ENCODE measurements at regions not wholly inside any gene's neighbourhood (a gene's known extent, or its start where the extent isn't known, plus 50 kb on each side); places are given as distances from the start of the nearest gene placed in this dataset.

GRCh38 chr9:129561594-129562281, 59.2 kb downstream of the C9orf50 start:
- Histone ChIP-seq H3K36me3 (ENCODE audit: control insufficient read depth in 3 of 3, insufficient read depth in 3 of 3, low read length in 3 of 3) (no peaks in the 10 kb centered on the region), H3K27me3 (ENCODE audit: control insufficient read depth in 3 of 3, insufficient read depth in 3 of 3, low read length in 3 of 3) (no peaks in the 10 kb centered on the region), H3K27ac (ENCODE audit: low read depth, low read length) (no peak overlapping the region), H3K9ac (ENCODE audit: low read depth in 1 of 3, low read length in 3 of 3) (peak overlapping the region in 1 of 3 donors; percentile 8), H3K9me3 (ENCODE audit: control insufficient read depth in 3 of 3, low read length in 3 of 3) (no peaks in the 10 kb centered on the region), H3K4me1 (ENCODE audit: control insufficient read depth in 3 of 3, insufficient read depth in 3 of 3, low read length in 3 of 3) (peaks cover 0 to 3% (median 2%) of the 10 kb centered on the region in 3 donors), H3K4me3 (ENCODE audit: low read length in 3 of 3) (no peak overlapping the region)

- Histone ChIP-seq H3K27me3 (ENCODE audit: control insufficient read depth in 3 of 3, insufficient read depth in 3 of 3, low read length in 3 of 3) (no peaks in the 10 kb centered on the region), H3K4me3 (ENCODE audit: low read length in 3 of 3) (no peak overlapping the region), H3K9ac (ENCODE audit: low read depth in 1 of 3, low read length in 3 of 3) (no peak overlapping the region), H3K4me1 (ENCODE audit: control insufficient read depth in 3 of 3, insufficient read depth in 3 of 3, low read length in 3 of 3) (peaks cover 0 to 3% (median 2%) of the 10 kb centered on the region in 3 donors), H3K36me3 (ENCODE audit: control insufficient read depth in 3 of 3, insufficient read depth in 3 of 3, low read length in 3 of 3) (no peaks in the 10 kb centered on the region), H3K27ac (ENCODE audit: low read depth, low read length) (no peak overlapping the region), H3K9me3 (ENCODE audit: control insufficient read depth in 3 of 3, low read length in 3 of 3) (no peaks in the 10 kb centered on the region)
Measured at GRCh38 chr9:129560881-129561306, 60.0 kb downstream of the C9orf50 start.

- H3K9ac ChIP-seq (ENCODE audit: low read depth in 1 of 3, low read length in 3 of 3), result no peak overlapping the region
- no peaks in the 10 kb centered on the region for H3K36me3 ChIP-seq (ENCODE audit: control insufficient read depth in 3 of 3, insufficient read depth in 3 of 3, low read length in 3 of 3)
- H3K27me3 ChIP-seq (ENCODE audit: control insufficient read depth in 3 of 3, insufficient read depth in 3 of 3, low read length in 3 of 3), result no peaks in the 10 kb centered on the region
- H3K27ac ChIP-seq (ENCODE audit: low read depth, low read length), result no peak overlapping the region
- peaks cover 0 to 3% (median 2%) of the 10 kb centered on the region in 3 donors for H3K4me1 ChIP-seq (ENCODE audit: control insufficient read depth in 3 of 3, insufficient read depth in 3 of 3, low read length in 3 of 3)
- no peak overlapping the region for H3K4me3 ChIP-seq (ENCODE audit: low read length in 3 of 3)
- no peaks in the 10 kb centered on the region for H3K9me3 ChIP-seq (ENCODE audit: control insufficient read depth in 3 of 3, low read length in 3 of 3)
Measured at GRCh38 chr9:129559506-129559881, 61.4 kb downstream of the C9orf50 start.

- no peaks in the 10 kb centered on the region for H3K36me3 ChIP-seq (ENCODE audit: control insufficient read depth in 3 of 3, insufficient read depth in 3 of 3, low read length in 3 of 3)
- H3K4me1 ChIP-seq (ENCODE audit: control insufficient read depth in 3 of 3, insufficient read depth in 3 of 3, low read length in 3 of 3), result peaks cover 0 to 3% (median 2%) of the 10 kb centered on the region in 3 donors
- no peak overlapping the region for H3K27ac ChIP-seq (ENCODE audit: low read depth, low read length)
- no peak overlapping the region for H3K9ac ChIP-seq (ENCODE audit: low read depth in 1 of 3, low read length in 3 of 3)
- H3K9me3 ChIP-seq (ENCODE audit: control insufficient read depth in 3 of 3, low read length in 3 of 3), result no peaks in the 10 kb centered on the region
- no peak overlapping the region for H3K4me3 ChIP-seq (ENCODE audit: low read length in 3 of 3)
- no peaks in the 10 kb centered on the region for H3K27me3 ChIP-seq (ENCODE audit: control insufficient read depth in 3 of 3, insufficient read depth in 3 of 3, low read length in 3 of 3)
Measured at GRCh38 chr9:129558551-129559505, 62.1 kb downstream of the C9orf50 start.

- Histone ChIP-seq H3K4me3 (ENCODE audit: low read length in 3 of 3) (no peak overlapping the region), H3K27me3 (ENCODE audit: control insufficient read depth in 3 of 3, insufficient read depth in 3 of 3, low read length in 3 of 3) (no peaks in the 10 kb centered on the region), H3K9me3 (ENCODE audit: control insufficient read depth in 3 of 3, low read length in 3 of 3) (no peaks in the 10 kb centered on the region), H3K36me3 (ENCODE audit: control insufficient read depth in 3 of 3, insufficient read depth in 3 of 3, low read length in 3 of 3) (no peaks in the 10 kb centered on the region), H3K9ac (ENCODE audit: low read depth in 1 of 3, low read length in 3 of 3) (no peak overlapping the region), H3K27ac (ENCODE audit: low read depth, low read length) (no peak overlapping the region), H3K4me1 (ENCODE audit: control insufficient read depth in 3 of 3, insufficient read depth in 3 of 3, low read length in 3 of 3) (peaks cover 0 to 3% (median 2%) of the 10 kb centered on the region in 3 donors)
Measured at GRCh38 chr9:129558063-129558550, 62.8 kb downstream of the C9orf50 start.

- H3K27ac ChIP-seq (ENCODE audit: low read depth, low read length), result no peak overlapping the region
- no peak overlapping the region for H3K4me3 ChIP-seq (ENCODE audit: low read length in 3 of 3)
- H3K9me3 ChIP-seq (ENCODE audit: control insufficient read depth in 3 of 3, low read length in 3 of 3), result no peaks in the 10 kb centered on the region
- H3K36me3 ChIP-seq (ENCODE audit: control insufficient read depth in 3 of 3, insufficient read depth in 3 of 3, low read length in 3 of 3), result no peaks in the 10 kb centered on the region
- no peak overlapping the region for H3K9ac ChIP-seq (ENCODE audit: low read depth in 1 of 3, low read length in 3 of 3)
- no peaks in the 10 kb centered on the region for H3K27me3 ChIP-seq (ENCODE audit: control insufficient read depth in 3 of 3, insufficient read depth in 3 of 3, low read length in 3 of 3)
- peaks cover 0 to 3% (median 2%) of the 10 kb centered on the region in 3 donors for H3K4me1 ChIP-seq (ENCODE audit: control insufficient read depth in 3 of 3, insufficient read depth in 3 of 3, low read length in 3 of 3)
Measured at GRCh38 chr9:129557192-129558036, 63.5 kb downstream of the C9orf50 start.

- Histone ChIP-seq H3K4me1 (ENCODE audit: control insufficient read depth in 3 of 3, insufficient read depth in 3 of 3, low read length in 3 of 3) (peaks cover 0 to 3% (median 2%) of the 10 kb centered on the region in 3 donors), H3K9ac (ENCODE audit: low read depth in 1 of 3, low read length in 3 of 3) (no peak overlapping the region), H3K27ac (ENCODE audit: low read depth, low read length) (no peak overlapping the region)
Measured at GRCh38 chr9:129556491-129557191, 64.3 kb downstream of the C9orf50 start.

GRCh38 chr9:129555512-129556215, 65.2 kb downstream of the C9orf50 start:
- no peak overlapping the region for H3K9ac ChIP-seq (ENCODE audit: low read depth in 1 of 3, low read length in 3 of 3)
- no peaks in the 10 kb centered on the region for H3K27me3 ChIP-seq (ENCODE audit: control insufficient read depth in 3 of 3, insufficient read depth in 3 of 3, low read length in 3 of 3)
- no peaks in the 10 kb centered on the region for H3K9me3 ChIP-seq (ENCODE audit: control insufficient read depth in 3 of 3, low read length in 3 of 3)
- H3K27ac ChIP-seq (ENCODE audit: low read depth, low read length), result no peak overlapping the region
- H3K4me1 ChIP-seq (ENCODE audit: control insufficient read depth in 3 of 3, insufficient read depth in 3 of 3, low read length in 3 of 3), result peaks cover under 1 to 3% (median 3%) of the 10 kb centered on the region in 3 donors
- no peak overlapping the region for H3K4me3 ChIP-seq (ENCODE audit: low read length in 3 of 3)
- no peaks in the 10 kb centered on the region for H3K36me3 ChIP-seq (ENCODE audit: control insufficient read depth in 3 of 3, insufficient read depth in 3 of 3, low read length in 3 of 3)

More at GRCh38 chr9:129556491-129557191, 64.3 kb downstream of the C9orf50 start:
- no peak overlapping the region for H3K4me3 ChIP-seq (ENCODE audit: low read length in 3 of 3)
- H3K9me3 ChIP-seq (ENCODE audit: control insufficient read depth in 3 of 3, low read length in 3 of 3), result no peaks in the 10 kb centered on the region
- no peaks in the 10 kb centered on the region for H3K27me3 ChIP-seq (ENCODE audit: control insufficient read depth in 3 of 3, insufficient read depth in 3 of 3, low read length in 3 of 3)
- no peaks in the 10 kb centered on the region for H3K36me3 ChIP-seq (ENCODE audit: control insufficient read depth in 3 of 3, insufficient read depth in 3 of 3, low read length in 3 of 3)

All from skeletal muscle tissue (tissue), 3 donors.